ENCODE measurements at regions not wholly inside any gene's neighbourhood (a gene's known extent, or its start where the extent isn't known, plus 50 kb on each side); places are given as distances from the start of the nearest gene placed in this dataset.

DNA sequence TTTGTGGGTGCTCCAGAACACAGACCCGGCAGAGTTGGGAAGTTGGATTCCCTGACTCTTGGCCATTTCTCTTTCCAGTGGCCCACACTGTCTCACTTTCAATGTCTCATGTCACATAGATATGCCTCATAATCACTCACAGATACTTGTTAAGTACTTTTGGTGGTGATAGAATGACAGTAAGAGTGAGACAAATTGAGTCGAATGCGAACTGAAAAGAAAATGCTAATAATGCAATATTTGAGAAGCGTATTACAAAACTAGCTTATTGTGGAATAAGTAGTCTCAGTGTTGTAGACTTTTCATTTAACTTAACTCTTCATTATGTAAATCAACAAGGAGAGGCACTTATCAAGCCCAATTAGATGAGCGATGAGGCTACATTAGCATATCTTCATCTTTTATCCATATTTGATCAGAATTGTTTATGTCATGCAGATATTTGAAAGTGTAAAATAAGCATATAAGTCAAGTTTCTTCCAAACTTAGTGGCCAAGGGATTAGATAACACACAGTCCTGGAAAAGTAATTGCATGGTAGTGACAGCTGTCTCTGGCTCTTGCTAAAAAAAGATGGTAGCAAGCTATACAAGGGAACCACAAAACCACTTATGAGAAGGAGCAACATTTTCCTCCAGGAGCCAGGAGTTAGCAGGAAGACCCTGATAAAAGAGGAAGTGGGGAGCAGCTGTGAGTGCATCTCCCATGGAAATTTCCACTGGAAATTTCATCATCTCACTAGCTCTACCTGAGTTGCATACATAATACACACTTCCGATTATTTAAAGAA lies 243.6 kb downstream of the ARRDC4 start:
- Mint-ChIP-seq H3K4me3 (no peak overlapping the region), H3K9me3 (no peaks in the 10 kb centered on the region), H3K27me3 (peaks cover 44% of the 10 kb centered on the region), H3K36me3 (no peaks in the 10 kb centered on the region), H3K4me1 (ENCODE audit: unreplicated experiment) (peaks cover 5% of the 10 kb centered on the region), H3K27ac (no peak overlapping the region)
- DNase-seq (ENCODE audit: extremely low spot score, unreplicated experiment) = no peak
- TF ChIP-seq, protein P1, sequence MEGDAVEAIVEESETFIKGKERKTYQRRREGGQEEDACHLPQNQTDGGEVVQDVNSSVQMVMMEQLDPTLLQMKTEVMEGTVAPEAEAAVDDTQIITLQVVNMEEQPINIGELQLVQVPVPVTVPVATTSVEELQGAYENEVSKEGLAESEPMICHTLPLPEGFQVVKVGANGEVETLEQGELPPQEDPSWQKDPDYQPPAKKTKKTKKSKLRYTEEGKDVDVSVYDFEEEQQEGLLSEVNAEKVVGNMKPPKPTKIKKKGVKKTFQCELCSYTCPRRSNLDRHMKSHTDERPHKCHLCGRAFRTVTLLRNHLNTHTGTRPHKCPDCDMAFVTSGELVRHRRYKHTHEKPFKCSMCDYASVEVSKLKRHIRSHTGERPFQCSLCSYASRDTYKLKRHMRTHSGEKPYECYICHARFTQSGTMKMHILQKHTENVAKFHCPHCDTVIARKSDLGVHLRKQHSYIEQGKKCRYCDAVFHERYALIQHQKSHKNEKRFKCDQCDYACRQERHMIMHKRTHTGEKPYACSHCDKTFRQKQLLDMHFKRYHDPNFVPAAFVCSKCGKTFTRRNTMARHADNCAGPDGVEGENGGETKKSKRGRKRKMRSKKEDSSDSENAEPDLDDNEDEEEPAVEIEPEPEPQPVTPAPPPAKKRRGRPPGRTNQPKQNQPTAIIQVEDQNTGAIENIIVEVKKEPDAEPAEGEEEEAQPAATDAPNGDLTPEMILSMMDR (conservative IDR thresholded peaks at IDR 0.05) = no peak

GRCh38 chr15:98207928-98208327 lies 247.4 kb downstream of the ARRDC4 start:
- no peaks in the 10 kb centered on the region for H3K4me1 Mint-ChIP-seq (ENCODE audit: unreplicated experiment)
- no peaks in the 10 kb centered on the region for H3K9me3 Mint-ChIP-seq
- DNase-seq (ENCODE audit: extremely low spot score, unreplicated experiment) = no peak
- TF ChIP-seq, protein P1 (conservative IDR thresholded peaks at IDR 0.05) = no peak
- H3K36me3 Mint-ChIP-seq = no peaks in the 10 kb centered on the region
- H3K4me3 Mint-ChIP-seq = no peak overlapping the region
- no peak overlapping the region for H3K27ac Mint-ChIP-seq
- H3K27me3 Mint-ChIP-seq = peaks cover 38% of the 10 kb centered on the region

GRCh38 chr15:98213346-98213979 lies 253.0 kb downstream of the ARRDC4 start:
- TF ChIP-seq, protein P1 (conservative IDR thresholded peaks at IDR 0.05) = no peak
- Mint-ChIP-seq H3K4me3 (no peak overlapping the region), H3K36me3 (no peaks in the 10 kb centered on the region), H3K4me1 (ENCODE audit: unreplicated experiment) (no peaks in the 10 kb centered on the region), H3K27me3 (peaks cover 39% of the 10 kb centered on the region), H3K27ac (no peak overlapping the region), H3K9me3 (peaks cover 3% of the 10 kb centered on the region)
- no peak for DNase-seq (ENCODE audit: extremely low spot score, unreplicated experiment)

DNA sequence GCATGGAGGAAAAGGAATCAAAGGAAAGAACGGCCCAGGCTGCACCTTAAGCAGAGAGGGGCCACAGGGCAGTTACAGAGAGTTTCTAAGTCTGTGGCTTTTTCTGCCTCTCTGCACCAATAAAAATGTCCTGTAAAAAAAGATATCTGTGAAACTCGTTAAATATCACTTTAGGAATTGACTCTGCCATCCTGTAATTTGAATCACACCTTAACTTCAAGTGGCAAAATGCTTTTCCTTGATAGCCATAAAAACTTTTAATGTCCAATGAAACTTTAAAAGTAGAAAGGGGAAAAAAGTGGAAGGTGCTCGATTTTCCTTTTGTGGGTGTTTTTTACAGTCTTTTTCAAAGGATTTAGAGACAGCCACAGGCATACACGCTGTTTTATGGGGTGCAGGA lies 255.7 kb downstream of the ARRDC4 start:
- H3K27ac Mint-ChIP-seq = no peak overlapping the region
- no peaks in the 10 kb centered on the region for H3K36me3 Mint-ChIP-seq
- H3K4me1 Mint-ChIP-seq (ENCODE audit: unreplicated experiment) = no peaks in the 10 kb centered on the region
- H3K9me3 Mint-ChIP-seq = peaks cover 3% of the 10 kb centered on the region
- H3K4me3 Mint-ChIP-seq = no peak overlapping the region
- peaks cover 34% of the 10 kb centered on the region for H3K27me3 Mint-ChIP-seq
- DNase-seq (ENCODE audit: extremely low spot score, unreplicated experiment) = no peak
- TF ChIP-seq, protein P1 (conservative IDR thresholded peaks at IDR 0.05) = no peak

DNA sequence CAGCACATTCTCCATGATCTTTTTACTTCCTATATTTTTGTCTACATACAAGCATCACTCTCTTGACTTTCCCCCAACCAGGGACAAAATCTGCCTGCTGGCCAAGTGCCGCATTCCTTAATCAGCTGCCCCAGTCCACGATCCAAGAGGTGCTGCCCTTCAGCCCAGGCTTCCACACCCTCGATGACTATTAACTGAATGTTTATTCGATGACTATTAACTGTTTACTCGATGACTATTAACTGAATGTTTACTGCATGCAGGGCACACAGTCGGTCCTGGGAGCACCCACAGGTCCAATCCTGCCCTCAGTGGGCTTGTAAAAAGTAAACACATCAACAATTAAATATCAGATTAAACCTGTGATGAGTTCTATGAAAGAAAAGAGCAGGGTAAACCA lies 256.9 kb downstream of the ARRDC4 start:
- Mint-ChIP-seq H3K27ac (no peak overlapping the region), H3K9me3 (peaks cover 3% of the 10 kb centered on the region), H3K27me3 (peaks cover 40% of the 10 kb centered on the region), H3K4me3 (no peak overlapping the region), H3K4me1 (ENCODE audit: unreplicated experiment) (no peaks in the 10 kb centered on the region), H3K36me3 (no peaks in the 10 kb centered on the region)
- no peak for DNase-seq (ENCODE audit: extremely low spot score, unreplicated experiment)
- TF ChIP-seq, protein P1 (conservative IDR thresholded peaks at IDR 0.05) = no peak
